H1 (cell line): ENCODE measurements at regions not wholly inside any gene's neighbourhood (a gene's known extent, or its start where the extent isn't known, plus 50 kb on each side); places are given as distances from the start of the nearest gene placed in this dataset.

Source experiments
- BRCA1 ChIP-seq: IDR thresholded peaks from 2 replicates; pipeline ENCODE4 v1.6.1; 2012; ENCODE audit warnings: low read depth, low read length, improper control_type of control experiment
- CREB1 ChIP-seq: IDR thresholded peaks from 2 replicates; pipeline ENCODE4 v1.6.1; 2012; ENCODE audit warnings: inconsistent platforms
- EP300 ChIP-seq, 2 experiments: IDR thresholded peaks; 1 replicate in 1 of 2; 2 replicates in 1 of 2; pipeline ENCODE4 v1.6.1; 2011 to 2012; ENCODE audit warnings: low read depth in 2 of 2, low read length in 2 of 2, mild to moderate bottlenecking in 2 of 2, borderline replicate concordance in 1 of 2, inconsistent platforms in 1 of 2, moderate library complexity in 1 of 2
- POU5F1 ChIP-seq: IDR thresholded peaks from 2 replicates; pipeline ENCODE4 v1.6.1; 2011; ENCODE audit warnings: low read depth, mild to moderate bottlenecking, low read length, moderate library complexity
- TAF7 ChIP-seq: optimal IDR thresholded peaks from 2 replicates; pipeline ENCODE3; 2011; ENCODE audit warnings: low read depth, mild to moderate bottlenecking, inconsistent platforms, low read length, moderate library complexity, borderline replicate concordance
- TF ChIP-seq, protein P1 (sequence below), 3 experiments: IDR thresholded peaks; 1 replicate in 2 of 3; 2 replicates in 1 of 3; pipeline versions ENCODE4 v1.5.1 to v1.6.1; 2011; ENCODE audit warnings: low read length in 3 of 3, mild to moderate bottlenecking in 3 of 3, inconsistent platforms in 2 of 3, low read depth in 1 of 3, moderate library complexity in 1 of 3; ENCODE audit not compliant: insufficient read depth in 1 of 3; ENCODE audit errors: control extremely low read depth in 1 of 3
- TF ChIP-seq, protein P2 (sequence below): IDR thresholded peaks from 2 replicates; pipeline ENCODE4 v1.6.1; 2012; ENCODE audit warnings: inconsistent platforms

DNA sequence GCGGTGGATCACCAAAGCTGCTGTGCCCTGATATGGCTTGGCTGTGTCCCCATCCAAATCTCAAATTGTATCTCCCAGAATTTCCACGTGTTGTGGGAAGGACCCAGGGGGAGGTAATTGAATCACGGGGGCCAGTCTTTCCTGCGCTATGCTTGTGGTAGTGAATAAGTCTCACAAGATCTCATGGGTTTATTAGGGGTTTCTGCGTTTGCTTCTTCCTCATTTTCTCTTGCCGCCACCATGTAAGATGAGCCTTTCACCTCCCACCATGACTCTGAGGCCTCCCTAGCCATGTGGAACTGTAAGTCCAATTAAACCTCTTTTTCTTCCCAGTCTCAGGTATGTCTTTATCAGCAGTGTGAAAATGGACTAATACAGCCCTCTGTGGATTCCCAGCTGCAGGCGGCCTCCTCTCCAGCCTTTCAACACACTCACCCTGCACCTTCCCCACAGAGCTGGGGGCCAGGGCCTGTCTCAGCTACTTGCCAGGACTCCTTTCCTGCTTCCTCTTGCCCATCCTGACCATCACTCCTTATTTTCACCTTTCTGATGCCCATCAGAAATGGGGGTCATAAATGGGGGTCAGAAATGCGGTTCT is 57.2 kb upstream of the TOMM7 start (continued):
- TF ChIP-seq EP300 (IDR thresholded peaks at IDR 0.05; ENCODE audit: borderline replicate concordance in 1 of 2, low read depth in 2 of 2, low read length in 2 of 2) (no peak), CREB1 (no peak), POU5F1 (no peak), BRCA1 (no peak), TAF7 (no peak)
- TF ChIP-seq, protein P1, sequence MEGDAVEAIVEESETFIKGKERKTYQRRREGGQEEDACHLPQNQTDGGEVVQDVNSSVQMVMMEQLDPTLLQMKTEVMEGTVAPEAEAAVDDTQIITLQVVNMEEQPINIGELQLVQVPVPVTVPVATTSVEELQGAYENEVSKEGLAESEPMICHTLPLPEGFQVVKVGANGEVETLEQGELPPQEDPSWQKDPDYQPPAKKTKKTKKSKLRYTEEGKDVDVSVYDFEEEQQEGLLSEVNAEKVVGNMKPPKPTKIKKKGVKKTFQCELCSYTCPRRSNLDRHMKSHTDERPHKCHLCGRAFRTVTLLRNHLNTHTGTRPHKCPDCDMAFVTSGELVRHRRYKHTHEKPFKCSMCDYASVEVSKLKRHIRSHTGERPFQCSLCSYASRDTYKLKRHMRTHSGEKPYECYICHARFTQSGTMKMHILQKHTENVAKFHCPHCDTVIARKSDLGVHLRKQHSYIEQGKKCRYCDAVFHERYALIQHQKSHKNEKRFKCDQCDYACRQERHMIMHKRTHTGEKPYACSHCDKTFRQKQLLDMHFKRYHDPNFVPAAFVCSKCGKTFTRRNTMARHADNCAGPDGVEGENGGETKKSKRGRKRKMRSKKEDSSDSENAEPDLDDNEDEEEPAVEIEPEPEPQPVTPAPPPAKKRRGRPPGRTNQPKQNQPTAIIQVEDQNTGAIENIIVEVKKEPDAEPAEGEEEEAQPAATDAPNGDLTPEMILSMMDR (IDR thresholded peaks at IDR 0.05; ENCODE audit: control extremely low read depth in 1 of 3, insufficient read depth in 1 of 3, low read depth in 1 of 3, low read length in 3 of 3) = no peak
- TF ChIP-seq, protein P2, sequence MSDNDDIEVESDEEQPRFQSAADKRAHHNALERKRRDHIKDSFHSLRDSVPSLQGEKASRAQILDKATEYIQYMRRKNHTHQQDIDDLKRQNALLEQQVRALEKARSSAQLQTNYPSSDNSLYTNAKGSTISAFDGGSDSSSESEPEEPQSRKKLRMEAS = no peak
